GM21723 (cell line): ENCODE measurements at regions not wholly inside any gene's neighbourhood (a gene's known extent, or its start where the extent isn't known, plus 50 kb on each side); places are given as distances from the start of the nearest gene placed in this dataset.
A peak's percentile ranks its signal among the peaks of the same experiment; 100 is the strongest.

ENCODE experiments used
- ATAC-seq: cut with Tn5 transposase; IDR thresholded peaks from one replicate; pipeline ENCODE4 v1.9.1; 2021; ENCODE audit warnings: mild to moderate bottlenecking, moderate library complexity; ENCODE audit not compliant: unreplicated experiment

DNA sequence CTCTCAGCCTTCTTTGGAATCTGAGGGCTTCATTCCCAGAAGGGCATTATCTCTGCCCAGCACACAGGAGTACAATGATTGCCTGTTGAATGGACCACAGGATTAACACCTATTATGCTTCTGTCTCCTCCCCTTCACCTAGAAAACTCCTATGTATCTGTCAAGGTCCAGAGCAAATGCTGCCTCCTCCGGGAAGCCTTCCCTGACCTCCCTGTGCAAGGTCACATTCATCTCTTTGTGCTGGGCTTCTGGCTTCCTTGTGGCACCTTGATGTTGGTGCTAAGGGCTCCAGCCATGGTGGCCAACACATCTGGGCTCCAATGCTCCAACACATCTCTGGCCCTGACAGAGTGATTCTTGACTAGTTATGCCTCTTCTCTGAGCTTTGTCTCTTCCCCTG lies 49.9 kb upstream of the ATP2B2 start:
- ATAC-seq, result no peak

DNA sequence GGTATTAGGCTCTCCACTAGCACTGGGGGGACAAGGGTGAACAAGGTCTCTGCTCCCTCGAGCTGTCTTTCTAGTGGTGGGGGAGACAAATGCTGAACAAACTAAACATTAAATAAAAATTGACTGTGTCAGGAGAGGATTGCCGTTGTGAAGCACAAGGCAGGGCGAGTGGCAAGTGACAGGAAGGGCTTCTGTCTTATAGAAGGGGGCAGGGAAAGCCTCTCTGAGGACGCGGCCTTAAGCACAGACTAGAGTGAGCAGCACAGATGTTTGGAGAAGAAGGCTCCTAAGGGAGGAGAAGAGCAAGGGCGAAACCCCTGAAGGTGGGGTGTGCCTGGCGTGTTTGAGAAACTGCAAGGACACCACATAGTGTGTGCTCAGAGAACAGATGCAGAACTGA lies 50.9 kb upstream of the ATP2B2 start:
- ATAC-seq, result no peak

DNA sequence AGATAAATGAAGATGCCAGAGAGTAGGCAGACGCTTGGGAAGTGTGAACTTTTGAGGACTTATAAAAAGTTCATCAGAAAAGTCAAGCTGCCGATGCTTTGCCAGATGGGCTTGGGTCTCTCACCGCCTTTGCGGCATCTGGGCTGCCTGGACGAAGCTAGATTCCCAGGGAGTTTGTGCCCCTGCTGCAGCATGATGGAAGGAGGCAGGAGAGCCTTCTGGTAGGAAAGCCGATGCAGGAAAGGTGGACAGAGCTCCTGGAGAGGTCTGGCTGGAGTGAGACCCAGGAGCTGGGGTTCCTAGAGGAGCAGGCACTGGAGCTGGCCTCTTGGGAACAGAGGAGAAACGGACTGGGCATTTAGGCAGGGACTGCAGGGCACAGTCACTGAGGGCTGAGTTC lies 51.9 kb upstream of the ATP2B2 start:
- ATAC-seq, result no peak

DNA sequence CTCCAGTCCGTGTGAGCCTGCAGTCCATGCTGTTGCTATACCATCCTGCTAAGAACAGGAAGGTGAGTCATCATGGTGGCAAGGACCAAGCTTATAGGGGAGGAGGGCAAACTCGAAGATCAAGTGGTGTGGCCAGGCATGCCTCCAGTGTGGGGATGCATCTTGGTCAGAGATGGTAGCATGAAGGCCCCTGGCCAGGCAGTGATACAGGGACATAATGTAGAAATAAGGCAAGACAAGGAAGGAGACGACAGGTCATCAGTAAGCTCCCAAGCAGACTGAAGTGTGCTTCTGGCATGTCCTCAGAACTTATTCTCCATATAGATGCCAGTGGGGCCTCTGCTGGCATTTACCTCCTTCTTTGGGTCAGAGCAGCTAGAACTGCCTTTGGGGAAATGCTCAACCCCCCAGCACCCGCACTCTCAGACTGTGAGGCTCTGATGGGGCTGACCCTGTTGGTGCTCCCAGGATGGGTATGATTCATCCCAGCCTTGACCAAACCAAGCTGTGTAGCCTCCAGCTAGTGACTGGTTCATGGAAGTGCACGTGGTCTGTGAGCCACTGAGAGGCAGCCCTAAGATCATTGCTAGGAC lies 52.5 kb upstream of the ATP2B2 start:
- ATAC-seq, result no peak

DNA sequence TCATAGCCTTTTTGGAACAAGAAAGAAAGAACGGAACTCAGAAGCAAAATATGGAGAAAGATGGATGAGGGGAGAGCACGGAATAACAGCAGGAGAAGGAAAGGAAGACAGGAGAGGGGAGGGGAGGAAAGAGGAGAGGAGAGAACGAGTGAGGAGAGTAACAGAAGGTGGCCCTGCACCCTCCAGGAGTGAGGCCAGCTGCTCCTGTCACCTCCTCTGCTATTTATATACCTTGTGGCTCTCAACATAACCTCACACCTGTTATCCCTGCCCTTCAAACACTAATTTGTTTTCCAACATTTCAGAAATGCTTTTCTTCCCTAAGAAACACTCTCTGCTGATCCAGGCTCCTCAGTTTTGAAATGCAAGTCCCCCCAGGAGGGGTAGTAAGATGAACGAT lies 53.4 kb upstream of the ATP2B2 start:
- no peak for ATAC-seq

DNA sequence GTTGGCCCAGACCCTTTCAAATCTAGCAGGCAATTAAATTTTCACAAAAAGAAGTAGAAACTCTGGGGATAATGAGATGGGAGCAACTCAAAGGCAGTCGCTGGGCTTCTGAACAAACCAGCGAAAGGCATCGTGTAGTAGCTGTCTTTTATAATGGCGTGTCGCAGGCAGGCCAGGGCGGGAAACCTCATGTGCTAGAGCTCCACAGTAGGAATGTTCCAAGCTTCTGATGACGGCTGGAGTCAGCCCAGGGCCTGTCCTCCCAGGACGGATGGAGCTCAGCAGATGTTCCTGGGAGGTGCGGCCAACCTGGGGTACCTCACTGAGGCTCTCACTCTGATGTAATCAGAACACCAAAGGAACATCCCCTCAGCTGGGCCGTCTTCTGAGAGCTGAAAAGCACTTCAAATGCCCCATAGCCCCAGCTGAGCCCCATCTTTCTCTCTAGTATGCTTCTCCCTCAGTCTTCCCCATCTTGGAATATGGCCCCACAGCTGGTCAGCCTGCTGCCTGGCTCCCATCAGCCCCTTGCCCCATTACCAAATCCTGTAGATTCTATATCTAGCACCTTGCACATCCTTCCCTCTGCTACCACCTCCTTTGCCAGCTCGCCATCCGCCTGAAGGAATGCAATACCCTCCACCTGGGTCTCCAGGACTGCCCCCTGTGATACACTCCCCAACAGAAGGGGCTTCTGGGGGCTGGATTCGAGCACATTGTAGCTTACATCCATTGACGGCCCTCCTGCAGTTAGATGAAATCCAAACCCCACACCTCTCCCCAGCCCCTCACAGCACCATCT lies 54.9 kb upstream of the ATP2B2 start:
- ATAC-seq, result no peak

DNA sequence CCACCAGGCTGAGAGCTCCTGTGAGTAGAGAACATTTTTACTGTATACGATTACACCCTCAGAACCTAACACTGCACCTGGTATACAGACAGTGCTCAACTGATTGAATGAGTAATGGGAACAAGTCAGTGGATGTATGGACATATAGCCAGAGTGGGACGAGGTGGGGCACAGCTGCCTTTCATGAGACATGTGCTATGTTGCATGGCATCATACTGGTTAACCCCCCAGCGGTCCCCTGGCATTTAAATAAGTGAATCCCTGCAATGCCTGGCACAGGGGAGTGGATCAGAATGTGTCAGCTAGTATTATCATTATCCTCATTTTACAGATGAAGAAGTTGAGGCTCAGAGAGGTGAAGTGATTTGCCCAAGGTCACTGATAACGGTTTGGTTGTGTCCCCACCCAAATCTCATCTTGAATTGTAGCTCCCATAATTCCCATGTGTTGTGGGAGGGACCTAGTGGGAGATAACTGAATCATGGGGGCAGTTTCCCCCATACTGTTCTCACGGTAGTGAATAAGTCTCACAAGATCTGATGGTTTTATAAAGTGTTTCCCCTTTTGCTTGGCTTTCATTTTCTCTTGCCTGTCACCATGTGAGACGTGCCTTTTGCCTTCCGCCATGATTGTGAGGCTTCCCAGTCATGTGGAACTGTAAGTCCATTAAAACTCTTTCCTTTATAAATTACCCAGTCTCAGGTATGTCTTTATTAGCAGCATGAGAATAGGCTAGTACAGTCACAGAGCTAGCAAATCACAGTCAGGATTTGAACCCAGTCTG lies 56.0 kb upstream of the ATP2B2 start:
- no peak for ATAC-seq

DNA sequence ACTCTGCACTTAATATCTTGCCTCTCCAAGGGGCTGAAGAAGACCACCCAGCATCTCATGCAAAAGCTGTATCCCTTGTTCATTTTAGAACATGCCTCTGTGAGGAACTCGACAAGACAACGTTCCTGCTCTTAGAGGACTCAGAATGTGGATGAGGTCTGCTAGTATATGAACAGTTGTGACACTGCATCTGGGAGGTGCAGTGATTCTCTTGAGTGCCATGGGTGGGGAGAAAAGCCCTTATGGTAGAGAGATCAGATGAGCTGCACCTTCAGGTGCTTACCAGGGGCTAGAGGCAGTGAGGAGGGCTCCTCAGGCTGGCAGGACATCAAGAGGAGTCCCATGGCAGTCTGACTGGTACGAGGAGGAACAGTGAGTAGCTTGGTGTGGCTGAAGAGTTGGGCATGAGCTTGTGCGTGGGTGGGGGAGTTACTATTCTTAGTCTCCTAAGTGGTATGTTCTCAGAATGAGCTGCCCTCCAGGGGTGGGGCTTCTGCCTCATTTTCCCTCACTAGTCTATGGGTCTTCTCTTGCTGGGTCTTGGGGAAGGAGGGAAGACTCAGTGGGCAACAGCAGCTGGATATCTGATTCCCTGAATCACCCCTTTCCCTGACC lies 56.7 kb upstream of the ATP2B2 start:
- ATAC-seq, result no peak

DNA sequence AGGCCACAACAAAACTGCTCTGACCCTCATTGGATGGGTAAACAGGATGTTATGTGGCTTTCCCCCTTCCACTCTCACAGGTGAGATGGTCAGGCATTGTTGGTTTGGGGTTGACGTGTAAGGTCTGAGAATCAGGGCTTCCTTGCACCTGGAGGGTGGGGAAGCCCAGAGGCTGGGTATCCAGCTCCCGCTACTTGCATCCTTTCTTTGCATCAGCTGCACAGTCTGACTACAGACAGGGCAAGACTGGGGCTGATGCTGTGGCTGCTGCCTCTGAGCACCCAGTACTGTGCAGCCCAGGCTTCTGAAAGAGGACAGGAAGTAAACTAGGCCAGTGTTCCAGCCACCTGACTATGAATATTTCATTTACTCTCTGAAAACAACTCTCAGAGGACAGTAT lies 58.0 kb upstream of the ATP2B2 start:
- ATAC-seq, result peak; percentile 85

DNA sequence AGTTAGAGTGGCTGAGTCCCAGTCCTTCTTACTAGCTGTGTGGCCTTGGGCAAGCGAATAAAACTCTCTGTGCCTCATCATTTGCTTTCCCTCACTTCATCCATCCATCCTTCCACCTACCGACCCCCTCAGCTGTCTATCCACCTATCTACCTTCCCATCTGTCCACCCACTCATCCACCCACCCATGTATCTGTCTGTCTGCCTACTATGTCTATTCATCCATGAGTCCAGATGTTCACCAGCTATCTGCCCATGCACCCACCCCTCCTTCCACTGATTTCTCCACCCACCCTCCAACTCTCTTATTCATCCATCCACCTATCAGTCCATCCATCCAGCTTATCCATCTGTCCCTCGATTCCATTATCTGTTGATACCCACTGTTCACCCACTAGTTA lies 60.4 kb upstream of the ATP2B2 start:
- no peak for ATAC-seq

DNA sequence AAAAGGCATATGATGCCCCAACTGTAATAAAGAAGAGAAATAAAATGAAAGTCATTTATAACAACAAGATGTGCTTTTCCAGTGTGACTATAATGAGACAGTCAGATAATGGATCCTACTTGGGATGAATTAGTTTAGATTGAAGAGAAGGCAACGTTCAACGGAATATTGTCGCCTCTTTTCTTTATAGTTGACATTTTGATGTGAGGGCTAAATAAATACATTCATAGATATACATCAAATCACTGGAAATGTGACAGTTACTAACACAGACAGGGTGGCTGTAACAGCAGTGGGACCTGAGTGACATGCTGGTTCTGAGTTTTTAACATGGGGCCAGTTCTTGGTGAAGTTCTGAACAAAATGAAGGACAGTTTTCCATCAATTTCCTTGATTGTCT lies 61.1 kb upstream of the ATP2B2 start:
- ATAC-seq, result no peak

DNA sequence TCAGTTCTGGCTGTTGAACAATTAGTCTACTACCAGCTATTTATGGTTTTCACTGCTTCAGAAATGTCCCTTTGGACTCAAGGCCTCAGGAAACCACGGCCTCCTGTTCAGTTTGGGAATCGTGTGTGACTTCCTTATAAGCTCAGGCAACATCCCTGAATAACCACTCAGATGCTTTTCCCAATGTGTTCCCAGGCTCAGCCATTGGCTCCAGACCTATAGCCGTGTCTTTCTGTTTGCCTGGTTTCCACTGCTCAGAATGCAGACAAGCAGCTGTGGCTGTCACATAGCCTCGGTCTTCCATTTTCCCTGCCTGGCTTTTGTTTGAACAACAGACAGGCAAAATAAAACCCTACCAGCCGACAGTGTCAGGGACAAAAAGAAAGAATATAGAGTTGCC lies 63.2 kb upstream of the ATP2B2 start:
- ATAC-seq, result no peak

DNA sequence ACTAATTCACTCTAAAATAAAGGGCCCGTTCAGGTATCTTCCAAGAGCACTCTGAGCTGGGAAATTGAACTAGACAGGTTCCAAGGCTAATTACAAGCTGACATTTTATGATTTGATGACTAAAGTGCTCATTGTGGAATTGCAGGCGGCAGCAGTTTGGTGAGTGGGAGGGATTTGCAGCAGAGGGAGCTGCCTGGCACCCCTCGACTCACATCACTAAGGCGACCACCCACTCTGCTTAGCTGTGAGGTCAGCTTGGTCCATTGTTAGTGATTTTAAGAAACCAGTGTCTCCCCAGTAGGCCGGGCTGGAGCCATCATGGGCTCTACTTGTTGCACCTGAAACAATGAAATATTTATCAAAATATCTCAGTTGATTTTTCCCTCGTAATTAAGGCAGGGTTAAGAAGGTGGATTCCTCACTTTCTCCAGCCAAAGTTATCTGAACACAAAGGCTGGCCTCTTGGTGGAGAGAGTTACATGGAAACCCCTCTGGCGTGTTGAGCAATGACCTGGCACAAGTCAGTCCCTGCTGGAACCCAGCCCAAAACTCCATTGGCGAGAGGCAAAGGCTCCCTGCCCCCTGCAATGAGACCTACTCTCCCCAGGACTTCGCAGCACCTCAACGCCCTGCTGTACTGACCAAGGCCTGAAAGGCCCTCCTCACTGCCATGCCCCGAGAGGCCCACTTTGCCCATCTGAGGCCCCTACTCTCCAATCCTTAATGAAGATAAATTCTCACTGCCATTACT lies 65.0 kb upstream of the ATP2B2 start:
- no peak for ATAC-seq

DNA sequence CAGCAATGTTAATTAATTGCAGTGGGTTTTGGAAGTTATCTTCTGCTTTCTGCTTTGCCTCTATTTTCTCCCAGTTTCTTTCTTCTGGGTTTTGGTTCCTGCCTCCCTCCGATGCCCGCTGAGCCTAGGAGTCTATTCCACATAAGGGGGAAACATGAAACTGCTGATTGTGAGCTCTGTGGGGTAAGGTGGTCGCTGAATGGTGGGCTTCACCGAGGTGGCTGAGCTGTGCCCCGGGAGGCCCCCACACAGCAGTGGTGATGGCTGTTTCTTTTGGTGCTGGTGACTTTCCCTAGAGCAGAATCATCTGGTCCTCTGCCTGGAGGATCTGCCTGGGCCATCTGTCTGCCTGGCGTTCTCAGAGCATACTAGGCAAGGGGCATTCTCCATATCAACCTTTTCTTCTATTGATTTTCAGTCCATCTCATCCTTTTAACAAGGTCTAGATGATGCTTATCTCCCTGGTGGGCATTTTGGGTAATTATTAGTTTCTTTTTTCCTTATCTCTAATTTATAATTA lies 68.8 kb upstream of the ATP2B2 start:
- no peak for ATAC-seq

DNA sequence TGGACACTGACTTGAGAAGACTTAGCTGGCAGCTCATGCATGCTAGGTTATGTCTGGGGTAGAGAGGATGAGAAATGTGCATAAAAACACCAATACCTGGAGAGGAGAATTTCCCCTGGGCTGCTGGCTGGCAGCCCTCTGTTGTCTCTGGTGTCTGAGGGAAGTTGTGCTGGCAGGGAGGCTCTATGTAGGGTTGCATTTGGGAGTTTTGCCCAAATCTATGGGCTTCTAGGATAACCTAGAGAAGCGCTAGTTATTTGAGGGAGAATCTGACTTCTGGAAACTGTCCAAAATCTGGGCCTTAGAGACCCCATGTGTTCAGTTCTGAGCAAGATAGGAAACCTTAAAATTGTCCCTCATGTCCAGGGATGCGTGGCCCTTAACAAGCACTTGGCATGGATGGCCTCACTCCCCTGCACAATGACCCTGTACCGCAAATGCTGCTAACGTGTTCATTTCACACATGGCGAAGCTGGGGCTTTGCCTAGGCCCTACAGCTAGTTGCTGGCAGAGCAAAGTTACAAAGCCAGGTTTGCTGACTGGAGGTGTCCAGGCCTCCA lies 70.3 kb upstream of the ATP2B2 start:
- no peak for ATAC-seq

DNA sequence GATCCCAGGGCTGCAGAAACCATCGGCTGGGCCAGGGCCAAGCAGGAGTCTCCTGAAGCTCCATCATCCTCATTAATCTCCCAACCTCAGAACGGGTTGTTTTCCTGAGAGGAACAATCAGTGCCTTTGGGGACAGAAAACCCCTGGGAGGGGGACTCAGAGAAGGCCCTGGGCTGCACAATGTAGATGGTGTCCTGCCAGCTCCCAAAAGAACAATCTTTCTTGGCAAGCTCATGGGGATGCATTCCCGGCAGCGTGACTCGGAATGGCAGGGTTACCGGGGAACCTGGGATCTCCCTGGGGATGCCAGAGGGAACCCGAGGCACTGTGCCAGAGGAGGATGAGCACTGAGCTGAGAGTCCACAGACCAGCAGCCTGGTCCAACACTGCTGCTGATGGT lies 72.1 kb upstream of the ATP2B2 start:
- no peak for ATAC-seq

DNA sequence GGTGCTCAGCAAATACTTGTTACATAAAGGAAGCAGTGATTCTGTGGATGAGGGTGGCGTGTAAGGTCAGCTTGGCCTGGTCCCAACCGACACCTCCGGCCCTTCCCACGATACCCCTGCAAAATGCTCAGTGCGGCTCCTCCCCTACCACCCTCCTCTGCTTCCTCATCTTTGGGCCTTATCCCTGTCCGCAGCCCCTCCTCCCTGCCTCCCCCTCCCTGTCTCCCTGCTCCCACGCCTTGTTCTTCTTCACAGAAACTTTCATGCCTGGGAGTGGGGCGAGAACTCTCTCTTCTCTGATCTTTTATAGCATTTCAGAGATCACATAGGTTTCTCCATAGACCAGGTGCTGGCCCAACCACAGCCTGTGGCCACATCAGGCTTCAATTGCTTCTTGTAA lies 75.0 kb upstream of the ATP2B2 start:
- ATAC-seq, result no peak

DNA sequence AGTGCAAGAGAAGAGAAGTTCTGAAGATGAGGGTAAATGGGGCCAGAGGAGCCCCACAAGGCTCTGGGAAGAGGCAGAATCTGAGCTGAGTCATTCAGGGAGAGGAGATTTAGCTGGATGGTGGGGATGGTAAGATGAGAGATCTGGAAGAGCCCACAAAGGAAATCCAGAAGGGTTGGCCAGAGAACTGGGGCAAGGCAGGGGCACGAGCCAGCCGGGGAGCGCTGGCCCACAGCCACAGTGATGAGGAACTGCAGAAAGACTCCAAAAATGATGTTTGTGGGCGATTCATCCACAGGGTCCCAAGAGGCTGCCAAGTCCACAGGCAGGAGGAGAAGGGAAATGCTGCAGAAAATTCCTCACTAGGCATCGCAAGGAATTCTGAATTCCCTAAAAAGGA lies 75.9 kb upstream of the ATP2B2 start:
- ATAC-seq, result no peak

DNA sequence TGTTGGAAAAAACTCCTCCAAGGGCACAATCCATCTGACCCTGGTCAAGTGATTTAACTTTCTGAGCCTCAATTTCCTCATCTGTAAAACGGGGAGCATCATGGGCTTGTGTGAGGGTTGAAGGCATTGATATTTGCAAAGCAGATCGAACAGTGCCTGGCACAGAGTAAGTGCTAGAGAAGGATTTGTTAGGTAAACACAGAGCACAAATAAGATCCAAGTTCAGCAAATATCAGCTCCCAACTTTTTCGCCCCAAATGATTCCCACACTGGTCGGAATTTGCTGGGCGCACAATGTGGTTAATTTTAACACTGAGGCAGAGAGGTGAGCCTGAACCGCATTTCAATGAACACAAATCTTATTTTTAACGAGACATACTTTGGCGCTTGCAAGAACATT lies 76.3 kb upstream of the ATP2B2 start:
- no peak for ATAC-seq

DNA sequence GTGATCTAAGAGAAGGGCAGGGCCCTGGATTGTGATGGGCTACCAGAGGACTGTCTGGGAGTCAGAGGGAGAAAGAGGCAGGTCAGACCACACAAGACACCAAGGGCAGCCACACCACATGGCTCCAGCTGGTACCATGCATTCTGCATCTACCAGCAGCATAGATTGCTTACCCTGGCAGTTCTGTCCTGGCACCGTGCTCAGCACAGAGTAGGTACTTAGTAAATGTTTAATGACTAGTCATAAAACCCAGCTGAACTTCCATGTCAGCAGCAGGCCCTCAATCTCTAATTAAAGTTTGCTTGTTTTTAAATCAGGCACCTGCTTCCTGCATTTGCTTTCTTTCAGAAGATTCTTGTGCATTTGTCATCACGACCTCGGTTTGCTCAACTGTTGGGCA lies 77.3 kb upstream of the ATP2B2 start:
- ATAC-seq, result no peak
